H1 (cell line): ENCODE measurements at regions not wholly inside any gene's neighbourhood (a gene's known extent, or its start where the extent isn't known, plus 50 kb on each side); places are given as distances from the start of the nearest gene placed in this dataset.

Experiments used
- BACH1 ChIP-seq: IDR thresholded peaks from 2 replicates; pipeline ENCODE4 v1.6.1; 2012; ENCODE audit warnings: low read length, improper control_type of control experiment
- TF ChIP-seq, protein P1 (sequence below): fragments of 300-600 bp; sonication (generic); IDR thresholded peaks from 2 replicates; pipeline ENCODE4 v1.7.1; 2012; ENCODE audit warnings: low read length, moderate library complexity, mild to moderate bottlenecking, inconsistent platforms; ENCODE audit not compliant: insufficient replicate concordance

DNA sequence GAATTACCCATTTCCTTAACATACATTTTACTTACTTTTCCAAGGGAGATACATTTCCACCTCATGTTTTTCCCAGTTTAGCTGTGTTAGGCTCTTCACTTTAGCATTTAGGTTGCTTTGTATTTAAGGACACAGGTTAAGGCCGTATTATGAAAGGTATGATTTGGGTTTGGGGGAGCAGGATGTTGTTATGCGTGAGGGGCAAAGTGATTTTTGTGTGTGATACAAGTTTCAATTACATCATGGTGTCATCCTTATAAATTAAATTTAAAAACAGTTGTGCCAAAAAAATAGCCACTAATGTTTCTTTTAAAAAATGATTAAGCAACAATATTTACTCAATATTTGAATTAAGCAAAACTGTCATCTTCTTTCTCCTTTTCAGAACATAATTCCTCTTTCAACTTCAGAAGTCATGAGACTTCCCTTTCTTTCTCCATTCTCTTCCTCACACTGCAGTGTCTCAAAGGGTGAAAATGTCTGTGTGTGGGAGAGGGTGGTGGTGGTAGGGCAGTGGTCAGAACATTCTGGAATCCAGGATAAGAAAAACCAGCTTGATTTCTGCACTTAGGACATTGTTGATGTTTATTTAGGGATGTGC, 126.2 kb downstream of the KCNRG start (continued):
- TF ChIP-seq, protein P1, sequence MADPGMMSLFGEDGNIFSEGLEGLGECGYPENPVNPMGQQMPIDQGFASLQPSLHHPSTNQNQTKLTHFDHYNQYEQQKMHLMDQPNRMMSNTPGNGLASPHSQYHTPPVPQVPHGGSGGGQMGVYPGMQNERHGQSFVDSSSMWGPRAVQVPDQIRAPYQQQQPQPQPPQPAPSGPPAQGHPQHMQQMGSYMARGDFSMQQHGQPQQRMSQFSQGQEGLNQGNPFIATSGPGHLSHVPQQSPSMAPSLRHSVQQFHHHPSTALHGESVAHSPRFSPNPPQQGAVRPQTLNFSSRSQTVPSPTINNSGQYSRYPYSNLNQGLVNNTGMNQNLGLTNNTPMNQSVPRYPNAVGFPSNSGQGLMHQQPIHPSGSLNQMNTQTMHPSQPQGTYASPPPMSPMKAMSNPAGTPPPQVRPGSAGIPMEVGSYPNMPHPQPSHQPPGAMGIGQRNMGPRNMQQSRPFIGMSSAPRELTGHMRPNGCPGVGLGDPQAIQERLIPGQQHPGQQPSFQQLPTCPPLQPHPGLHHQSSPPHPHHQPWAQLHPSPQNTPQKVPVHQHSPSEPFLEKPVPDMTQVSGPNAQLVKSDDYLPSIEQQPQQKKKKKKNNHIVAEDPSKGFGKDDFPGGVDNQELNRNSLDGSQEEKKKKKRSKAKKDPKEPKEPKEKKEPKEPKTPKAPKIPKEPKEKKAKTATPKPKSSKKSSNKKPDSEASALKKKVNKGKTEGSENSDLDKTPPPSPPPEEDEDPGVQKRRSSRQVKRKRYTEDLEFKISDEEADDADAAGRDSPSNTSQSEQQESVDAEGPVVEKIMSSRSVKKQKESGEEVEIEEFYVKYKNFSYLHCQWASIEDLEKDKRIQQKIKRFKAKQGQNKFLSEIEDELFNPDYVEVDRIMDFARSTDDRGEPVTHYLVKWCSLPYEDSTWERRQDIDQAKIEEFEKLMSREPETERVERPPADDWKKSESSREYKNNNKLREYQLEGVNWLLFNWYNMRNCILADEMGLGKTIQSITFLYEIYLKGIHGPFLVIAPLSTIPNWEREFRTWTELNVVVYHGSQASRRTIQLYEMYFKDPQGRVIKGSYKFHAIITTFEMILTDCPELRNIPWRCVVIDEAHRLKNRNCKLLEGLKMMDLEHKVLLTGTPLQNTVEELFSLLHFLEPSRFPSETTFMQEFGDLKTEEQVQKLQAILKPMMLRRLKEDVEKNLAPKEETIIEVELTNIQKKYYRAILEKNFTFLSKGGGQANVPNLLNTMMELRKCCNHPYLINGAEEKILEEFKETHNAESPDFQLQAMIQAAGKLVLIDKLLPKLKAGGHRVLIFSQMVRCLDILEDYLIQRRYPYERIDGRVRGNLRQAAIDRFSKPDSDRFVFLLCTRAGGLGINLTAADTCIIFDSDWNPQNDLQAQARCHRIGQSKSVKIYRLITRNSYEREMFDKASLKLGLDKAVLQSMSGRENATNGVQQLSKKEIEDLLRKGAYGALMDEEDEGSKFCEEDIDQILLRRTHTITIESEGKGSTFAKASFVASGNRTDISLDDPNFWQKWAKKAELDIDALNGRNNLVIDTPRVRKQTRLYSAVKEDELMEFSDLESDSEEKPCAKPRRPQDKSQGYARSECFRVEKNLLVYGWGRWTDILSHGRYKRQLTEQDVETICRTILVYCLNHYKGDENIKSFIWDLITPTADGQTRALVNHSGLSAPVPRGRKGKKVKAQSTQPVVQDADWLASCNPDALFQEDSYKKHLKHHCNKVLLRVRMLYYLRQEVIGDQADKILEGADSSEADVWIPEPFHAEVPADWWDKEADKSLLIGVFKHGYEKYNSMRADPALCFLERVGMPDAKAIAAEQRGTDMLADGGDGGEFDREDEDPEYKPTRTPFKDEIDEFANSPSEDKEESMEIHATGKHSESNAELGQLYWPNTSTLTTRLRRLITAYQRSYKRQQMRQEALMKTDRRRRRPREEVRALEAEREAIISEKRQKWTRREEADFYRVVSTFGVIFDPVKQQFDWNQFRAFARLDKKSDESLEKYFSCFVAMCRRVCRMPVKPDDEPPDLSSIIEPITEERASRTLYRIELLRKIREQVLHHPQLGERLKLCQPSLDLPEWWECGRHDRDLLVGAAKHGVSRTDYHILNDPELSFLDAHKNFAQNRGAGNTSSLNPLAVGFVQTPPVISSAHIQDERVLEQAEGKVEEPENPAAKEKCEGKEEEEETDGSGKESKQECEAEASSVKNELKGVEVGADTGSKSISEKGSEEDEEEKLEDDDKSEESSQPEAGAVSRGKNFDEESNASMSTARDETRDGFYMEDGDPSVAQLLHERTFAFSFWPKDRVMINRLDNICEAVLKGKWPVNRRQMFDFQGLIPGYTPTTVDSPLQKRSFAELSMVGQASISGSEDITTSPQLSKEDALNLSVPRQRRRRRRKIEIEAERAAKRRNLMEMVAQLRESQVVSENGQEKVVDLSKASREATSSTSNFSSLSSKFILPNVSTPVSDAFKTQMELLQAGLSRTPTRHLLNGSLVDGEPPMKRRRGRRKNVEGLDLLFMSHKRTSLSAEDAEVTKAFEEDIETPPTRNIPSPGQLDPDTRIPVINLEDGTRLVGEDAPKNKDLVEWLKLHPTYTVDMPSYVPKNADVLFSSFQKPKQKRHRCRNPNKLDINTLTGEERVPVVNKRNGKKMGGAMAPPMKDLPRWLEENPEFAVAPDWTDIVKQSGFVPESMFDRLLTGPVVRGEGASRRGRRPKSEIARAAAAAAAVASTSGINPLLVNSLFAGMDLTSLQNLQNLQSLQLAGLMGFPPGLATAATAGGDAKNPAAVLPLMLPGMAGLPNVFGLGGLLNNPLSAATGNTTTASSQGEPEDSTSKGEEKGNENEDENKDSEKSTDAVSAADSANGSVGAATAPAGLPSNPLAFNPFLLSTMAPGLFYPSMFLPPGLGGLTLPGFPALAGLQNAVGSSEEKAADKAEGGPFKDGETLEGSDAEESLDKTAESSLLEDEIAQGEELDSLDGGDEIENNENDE = no peak
- no peak for TF ChIP-seq BACH1
